ENCODE measurements at regions not wholly inside any gene's neighbourhood (a gene's known extent, or its start where the extent isn't known, plus 50 kb on each side); places are given as distances from the start of the nearest gene placed in this dataset.
"Not testable (repeated sequence)": the region's sequence is repeated elsewhere in the genome, so short reads cannot be mapped to it uniquely, and the experiment has no call there.

GRCh38 chr15:58298879-58299850, 132.6 kb upstream of the LIPC start:
- peak; percentile 17 for ATAC-seq

GRCh38 chr15:58302832-58303231, 129.0 kb upstream of the LIPC start:
- ATAC-seq, result no peak

GRCh38 chr15:58303236-58303635, 128.6 kb upstream of the LIPC start:
- ATAC-seq, result no peak

- no peak for ATAC-seq
These were observed 125.0 kb upstream of the LIPC start for GRCh38 chr15:58306591-58307312.

- no peak for ATAC-seq
These were observed 124.4 kb upstream of the LIPC start for GRCh38 chr15:58307313-58307961.

GRCh38 chr15:58308742-58309355, 122.9 kb upstream of the LIPC start:
- no peak for ATAC-seq

- ATAC-seq, result peak; percentile 82
These were observed 121.5 kb upstream of the LIPC start for GRCh38 chr15:58309963-58310928.

- ATAC-seq, result no peak
These were observed 120.2 kb upstream of the LIPC start for GRCh38 chr15:58311556-58311955.

- ATAC-seq, result no peak
These were observed 119.8 kb upstream of the LIPC start for GRCh38 chr15:58312031-58312430.

GRCh38 chr15:58313304-58313703, 118.5 kb upstream of the LIPC start:
- ATAC-seq, result no peak

GRCh38 chr15:58313810-58314592, 117.8 kb upstream of the LIPC start:
- no peak for ATAC-seq

GRCh38 chr15:58314593-58315216, 117.1 kb upstream of the LIPC start:
- ATAC-seq, result no peak

- ATAC-seq, result no peak
These were observed 113.3 kb upstream of the LIPC start for GRCh38 chr15:58318517-58318916.

- no peak for ATAC-seq
These were observed 110.8 kb upstream of the LIPC start for GRCh38 chr15:58321034-58321433.

- no peak for ATAC-seq
These were observed 109.5 kb upstream of the LIPC start for GRCh38 chr15:58322253-58322652.

- ATAC-seq, result not testable (repeated sequence)
These were observed 108.5 kb upstream of the LIPC start for GRCh38 chr15:58323321-58323720.

- no peak for ATAC-seq
These were observed 107.3 kb upstream of the LIPC start for GRCh38 chr15:58324533-58324932.

- ATAC-seq, result no peak
These were observed 103.8 kb upstream of the LIPC start for GRCh38 chr15:58327958-58328357.

GRCh38 chr15:58329211-58329610, 102.6 kb upstream of the LIPC start:
- no peak for ATAC-seq
